HG03175 (cell line): ENCODE measurements at regions not wholly inside any gene's neighbourhood (a gene's known extent, or its start where the extent isn't known, plus 50 kb on each side); places are given as distances from the start of the nearest gene placed in this dataset.

Source experiments
- ATAC-seq: cut with Tn5 transposase; IDR thresholded peaks from one replicate; pipeline ENCODE4 v1.9.1; 2021; ENCODE audit warnings: mild to moderate bottlenecking, moderate library complexity; ENCODE audit not compliant: unreplicated experiment

DNA sequence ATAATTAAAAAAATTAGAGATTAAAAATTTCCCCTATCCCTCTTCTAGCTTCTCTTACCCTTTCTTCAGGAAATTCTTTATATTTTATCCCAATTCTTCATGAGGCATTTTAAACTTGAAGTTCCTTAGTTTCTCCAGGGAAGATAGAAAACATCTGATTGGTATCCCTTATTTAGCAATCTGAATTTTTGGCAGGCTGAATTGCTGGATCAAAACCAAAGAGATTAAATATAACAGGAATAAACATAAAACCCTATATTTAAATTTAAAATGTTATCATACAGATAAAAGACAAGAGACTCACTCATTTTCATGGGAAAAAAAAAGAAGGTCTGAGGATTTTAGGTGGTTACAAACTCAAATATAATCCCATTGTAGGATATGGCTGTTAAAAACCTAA lies 204.2 kb downstream of the CHRM3 start:
- ATAC-seq = no peak

- ATAC-seq = no peak
Observed at GRCh38 chr1:239593527-239593926, 207.2 kb downstream of the CHRM3 start.

GRCh38 chr1:239600588-239600987 lies 214.2 kb downstream of the CHRM3 start:
- no peak for ATAC-seq

- ATAC-seq = no peak
Observed at GRCh38 chr1:239601108-239601507, 214.7 kb downstream of the CHRM3 start.

DNA sequence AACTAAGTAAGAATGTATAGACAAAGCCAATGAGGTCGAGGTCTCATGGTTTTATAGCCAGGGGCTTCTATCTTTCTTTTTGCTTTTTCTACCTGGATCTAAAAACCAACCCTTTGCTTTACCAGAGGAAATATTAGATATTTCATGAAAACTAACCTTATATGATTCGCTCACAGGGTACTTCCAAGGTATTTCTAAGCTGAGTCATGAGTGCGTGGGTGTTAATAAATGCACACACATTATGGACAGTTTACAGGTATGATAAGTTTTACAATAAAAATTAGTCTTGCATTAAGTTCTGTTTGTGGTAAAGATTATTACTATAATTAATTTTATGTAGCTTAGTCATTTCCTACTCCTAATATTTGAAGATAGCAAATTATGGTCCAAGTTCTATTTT lies 217.2 kb downstream of the CHRM3 start:
- no peak for ATAC-seq

GRCh38 chr1:239606850-239607400 lies 220.6 kb downstream of the CHRM3 start:
- ATAC-seq = no peak

DNA sequence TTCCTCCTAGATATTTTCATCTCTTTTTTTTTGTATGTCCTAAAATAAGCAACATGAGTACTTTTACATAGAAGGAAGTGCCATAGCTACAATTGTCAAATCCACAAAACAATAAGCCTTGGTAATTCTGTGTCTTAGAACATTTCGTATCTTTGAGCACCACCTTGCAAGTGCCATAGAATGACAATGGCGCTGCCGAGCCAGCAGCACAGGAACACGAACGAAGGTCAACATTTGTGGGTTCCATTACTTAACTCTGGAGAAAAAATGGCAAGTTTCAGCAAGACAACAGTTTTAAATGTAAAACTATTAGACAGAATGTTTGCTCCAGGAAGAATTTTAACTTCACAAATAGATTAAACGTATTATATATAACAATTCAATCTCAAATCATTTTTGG lies 222.1 kb downstream of the CHRM3 start:
- ATAC-seq = no peak

DNA sequence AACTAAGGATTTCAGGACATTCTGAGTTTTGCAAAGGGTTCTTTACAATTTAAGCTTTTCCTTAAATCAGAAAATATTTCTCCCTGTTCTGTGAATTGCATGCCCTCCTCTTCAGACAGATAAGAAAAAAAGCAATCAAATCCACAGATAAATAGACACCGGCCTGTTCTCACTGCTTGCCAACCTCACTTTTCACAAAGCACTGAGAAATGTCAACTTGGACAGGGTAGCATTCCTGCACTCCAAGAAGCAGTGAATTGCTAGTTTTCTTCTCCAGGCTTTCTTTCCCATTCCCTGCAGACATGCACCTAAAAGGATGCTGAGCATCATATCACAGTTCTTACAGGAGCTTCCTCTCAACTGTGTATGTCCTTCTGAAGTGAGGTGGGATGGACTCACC lies 226.0 kb downstream of the CHRM3 start:
- no peak for ATAC-seq

GRCh38 chr1:239616673-239617072 lies 230.3 kb downstream of the CHRM3 start:
- no peak for ATAC-seq

DNA sequence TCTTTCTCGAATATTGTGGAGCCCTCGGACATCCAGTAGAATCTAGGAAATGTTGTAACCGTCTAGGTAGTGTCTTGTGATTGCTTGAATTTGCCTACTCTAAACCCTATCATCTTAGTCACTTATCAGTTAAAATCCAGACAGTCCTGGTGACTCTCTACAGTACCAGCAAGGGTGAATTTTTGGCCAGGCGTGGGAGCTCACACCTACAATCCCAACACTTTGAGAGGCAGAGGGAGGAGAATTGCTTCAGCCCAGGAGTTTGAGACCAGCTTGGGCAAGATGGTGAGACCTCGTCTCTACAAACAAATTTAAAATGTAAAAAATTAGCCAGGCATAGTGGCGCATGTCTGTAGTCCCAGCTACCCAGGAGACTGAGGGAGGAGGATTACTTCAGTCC lies 230.9 kb downstream of the CHRM3 start:
- no peak for ATAC-seq

DNA sequence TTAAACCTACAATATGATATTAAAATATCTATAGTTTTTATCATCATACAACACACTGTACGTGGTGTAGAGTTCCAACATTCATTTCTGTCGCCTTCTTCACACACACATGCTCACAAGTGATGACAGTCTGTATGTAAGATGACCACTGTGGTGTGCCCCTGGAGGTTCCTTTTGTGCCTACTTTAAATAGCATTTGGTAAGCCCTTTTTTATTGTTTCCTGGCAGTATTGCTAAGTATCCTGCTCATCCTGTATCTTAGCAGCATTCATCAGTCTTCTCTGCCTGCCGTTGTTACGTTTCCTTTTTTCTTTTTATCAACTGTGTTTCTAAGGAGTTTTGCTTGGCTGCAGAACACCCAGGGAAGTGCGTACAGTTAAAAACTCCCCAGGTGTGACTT lies 231.4 kb downstream of the CHRM3 start:
- no peak for ATAC-seq

DNA sequence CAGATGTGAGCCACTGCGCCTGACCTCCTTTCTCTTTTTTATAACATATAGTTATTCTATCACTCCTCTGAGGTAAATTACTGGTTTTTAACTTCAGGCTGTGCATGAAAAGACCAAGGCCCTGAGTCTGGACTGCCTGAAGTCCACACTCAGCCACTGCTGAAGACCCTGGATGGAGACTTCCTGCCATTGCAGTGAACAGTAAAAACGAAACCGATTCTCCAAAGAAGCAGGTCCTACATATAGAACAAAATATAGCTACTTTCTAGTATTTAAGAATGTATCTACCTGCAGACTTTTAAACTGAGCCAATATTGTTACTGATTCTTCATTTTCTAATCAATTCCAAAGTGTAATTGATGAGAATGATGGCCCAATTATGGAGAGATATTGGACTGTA lies 232.8 kb downstream of the CHRM3 start:
- ATAC-seq = no peak

GRCh38 chr1:239630767-239631166 lies 244.4 kb downstream of the CHRM3 start:
- no peak for ATAC-seq

GRCh38 chr1:239633432-239633831 lies 247.1 kb downstream of the CHRM3 start:
- no peak for ATAC-seq

DNA sequence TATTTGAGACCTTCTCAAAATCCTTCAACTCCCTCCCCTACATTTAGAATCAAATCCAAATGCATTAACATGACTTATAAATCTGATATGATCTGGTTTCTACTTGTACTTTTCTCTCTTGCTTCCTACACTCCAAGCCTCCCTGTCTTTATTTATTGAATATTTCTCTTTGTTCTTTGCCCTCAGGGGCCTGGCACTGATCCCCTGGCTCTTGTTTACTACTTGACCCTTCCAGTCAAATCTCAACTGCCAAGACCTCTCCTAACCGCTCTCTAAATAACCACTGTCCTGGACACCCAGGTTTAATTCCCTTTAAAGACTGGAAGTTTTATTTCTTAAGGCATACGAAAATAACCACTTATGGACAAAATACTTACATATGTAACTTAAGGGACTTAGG lies 248.9 kb downstream of the CHRM3 start:
- ATAC-seq = no peak

DNA sequence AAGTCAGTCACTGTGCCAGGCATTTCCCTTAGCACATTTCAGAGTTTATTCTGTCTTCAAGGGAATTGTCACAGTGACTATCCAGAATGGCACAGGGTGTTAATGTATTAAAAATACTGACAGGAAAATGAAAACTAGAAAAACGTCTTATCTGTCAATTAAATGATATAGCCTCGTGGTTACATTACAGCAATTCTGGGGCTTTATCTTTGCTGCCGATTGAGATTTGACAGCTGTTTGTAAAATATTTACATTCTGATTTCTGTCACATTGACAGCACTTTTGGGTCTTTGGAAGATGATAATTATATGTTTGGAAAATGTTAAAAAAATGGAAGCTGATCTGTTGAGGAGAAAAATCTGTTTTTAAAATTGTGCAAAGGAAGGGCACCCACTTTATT lies 250.0 kb downstream of the CHRM3 start:
- ATAC-seq = no peak

DNA sequence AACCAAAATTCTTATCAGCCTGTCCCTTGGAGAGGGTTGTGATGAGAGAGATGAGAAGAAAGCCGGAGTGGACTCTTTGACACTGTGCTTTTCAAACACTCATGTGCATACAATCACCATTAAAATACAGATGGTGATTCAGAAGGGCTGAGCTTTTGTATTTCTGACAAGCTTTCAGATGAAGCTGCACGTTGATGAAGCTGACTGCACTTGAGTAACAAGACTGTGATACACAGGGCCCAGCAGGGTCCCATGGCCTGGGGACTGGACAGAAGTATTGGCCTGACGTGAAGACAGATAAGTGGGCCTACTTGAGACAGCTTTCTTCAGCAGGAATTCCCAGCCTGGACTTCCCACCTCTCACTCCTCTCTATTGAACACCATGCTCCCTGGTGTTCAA lies 258.2 kb downstream of the CHRM3 start:
- ATAC-seq = no peak

- ATAC-seq = no peak
Observed at GRCh38 chr1:239647045-239647444, 260.7 kb downstream of the CHRM3 start.

- ATAC-seq = no peak
Observed at GRCh38 chr1:239647964-239648632, 261.7 kb downstream of the CHRM3 start.

DNA sequence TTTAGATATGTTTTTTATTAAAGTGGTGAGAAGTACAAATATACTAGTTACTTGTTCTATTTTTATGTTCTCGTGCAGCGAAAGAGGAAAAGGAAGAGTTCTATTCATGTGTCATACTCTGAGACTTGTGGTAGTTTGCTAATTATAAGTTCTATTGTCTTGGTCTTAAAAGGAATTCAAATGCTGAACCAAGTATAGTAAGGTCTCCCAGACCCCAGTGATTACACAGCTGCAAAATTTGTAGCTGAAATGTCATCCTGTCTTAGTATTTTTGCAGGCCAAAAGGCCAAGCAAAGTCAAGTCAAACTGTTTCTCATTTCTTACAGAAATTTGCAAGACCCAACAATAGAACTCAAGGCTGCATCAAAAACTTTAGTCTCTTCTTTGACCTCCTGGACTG lies 268.7 kb downstream of the CHRM3 start:
- no peak for ATAC-seq

GRCh38 chr1:239657291-239657690 lies 270.9 kb downstream of the CHRM3 start:
- no peak for ATAC-seq

DNA sequence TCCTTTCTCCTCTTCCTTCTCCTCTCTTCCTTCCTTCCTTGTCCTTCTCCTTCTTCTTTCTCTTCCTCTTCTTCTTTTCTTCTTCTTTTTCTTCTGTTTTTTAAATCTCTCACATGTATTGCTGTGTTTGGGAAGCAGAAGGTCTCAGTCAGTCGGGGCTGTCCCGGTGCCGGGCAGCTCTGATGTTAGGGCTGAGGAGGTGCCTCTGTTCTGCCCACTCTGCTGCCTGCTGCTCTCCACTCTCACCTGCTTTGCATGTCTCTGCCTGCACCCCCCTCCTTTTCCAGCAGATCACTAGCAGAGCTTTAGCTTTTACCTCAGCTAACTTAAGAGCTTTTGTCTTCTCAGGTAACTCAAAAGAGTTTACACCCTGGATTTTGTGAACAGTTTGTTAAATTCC lies 276.6 kb downstream of the CHRM3 start:
- ATAC-seq = no peak

DNA sequence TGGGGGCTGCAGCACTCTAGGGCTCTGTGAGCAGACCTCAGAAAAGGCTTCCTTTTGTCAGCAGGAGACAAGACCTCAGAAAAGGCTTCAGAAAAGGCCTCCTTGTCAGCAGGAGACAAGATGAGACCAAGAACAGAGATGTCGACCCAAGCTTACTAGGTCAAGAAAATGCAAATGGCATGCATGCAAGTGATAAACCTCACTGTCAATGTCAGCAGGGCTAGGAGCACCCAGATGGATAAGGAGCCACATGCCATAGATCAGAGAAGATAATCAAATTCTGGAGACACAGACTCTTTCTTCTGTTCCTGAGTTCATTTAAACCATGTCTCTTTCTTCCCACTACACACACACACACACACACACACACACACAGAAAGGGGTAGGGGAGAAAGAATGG lies 285.9 kb downstream of the CHRM3 start:
- no peak for ATAC-seq
